ENCODE measurements at regions not wholly inside any gene's neighbourhood (a gene's known extent, or its start where the extent isn't known, plus 50 kb on each side); places are given as distances from the start of the nearest gene placed in this dataset.
A peak's percentile ranks its signal among the peaks of the same experiment; 100 is the strongest.
"Not testable (repeated sequence)": the region's sequence is repeated elsewhere in the genome, so short reads cannot be mapped to it uniquely, and the experiment has no call there.

- ATAC-seq: no peak
- no peak for DNase-seq
- intact Hi-C loops (cut with micrococcal nuclease): no loop called here
Measured at GRCh38 chr12:85617307-85618091, 218.7 kb downstream of the RASSF9 start.

- intact Hi-C loops (cut with micrococcal nuclease): no loop called here
- no peak for ATAC-seq
- no peak for DNase-seq
Measured at GRCh38 chr12:85621041-85621440, 215.2 kb downstream of the RASSF9 start.

GRCh38 chr12:85623763-85624162, 212.4 kb downstream of the RASSF9 start:
- intact Hi-C loops (cut with micrococcal nuclease): no loop called here
- ATAC-seq: no peak
- no peak for DNase-seq

GRCh38 chr12:85625467-85625866, 210.7 kb downstream of the RASSF9 start:
- ATAC-seq (no peak), DNase-seq (no peak)
- intact Hi-C loops (cut with micrococcal nuclease): no loop called here

- no peak for DNase-seq
- intact Hi-C loops (cut with micrococcal nuclease): no loop called here
- ATAC-seq: peak; percentile 94
Measured at GRCh38 chr12:85626001-85626783, 210.0 kb downstream of the RASSF9 start.

GRCh38 chr12:85626784-85627171, 209.4 kb downstream of the RASSF9 start:
- intact Hi-C loops (cut with micrococcal nuclease): no loop called here
- ATAC-seq (peak; percentile 12), DNase-seq (peak; percentile 17)

GRCh38 chr12:85627584-85627983, 208.6 kb downstream of the RASSF9 start:
- intact Hi-C loops (cut with micrococcal nuclease): no loop called here
- ATAC-seq (no peak), DNase-seq (no peak)

GRCh38 chr12:85628562-85628961, 207.6 kb downstream of the RASSF9 start:
- intact Hi-C loops (cut with micrococcal nuclease); DNase-seq: not testable (repeated sequence)

GRCh38 chr12:85630851-85631250, 205.4 kb downstream of the RASSF9 start:
- ATAC-seq: no peak
- DNase-seq: no peak
- intact Hi-C loops (cut with micrococcal nuclease): no loop called here

More at GRCh38 chr12:85628562-85628961, 207.6 kb downstream of the RASSF9 start:
- not testable (repeated sequence) for ATAC-seq

- intact Hi-C loops (cut with micrococcal nuclease): no loop called here
- DNase-seq: no peak
- no peak for ATAC-seq
Measured at GRCh38 chr12:85632390-85632789, 203.8 kb downstream of the RASSF9 start.

- intact Hi-C loops (cut with micrococcal nuclease): no loop called here
- DNase-seq (no peak), ATAC-seq (no peak)
Measured at GRCh38 chr12:85633491-85633890, 202.7 kb downstream of the RASSF9 start.

- intact Hi-C loops (cut with micrococcal nuclease): no loop called here
- no peak for ATAC-seq
- DNase-seq: no peak
Measured at GRCh38 chr12:85639834-85640233, 196.4 kb downstream of the RASSF9 start.

GRCh38 chr12:85641796-85642195, 194.4 kb downstream of the RASSF9 start:
- ATAC-seq (no peak), DNase-seq (no peak)
- intact Hi-C loops (cut with micrococcal nuclease): no loop called here

- no peak for ATAC-seq
- DNase-seq: no peak
- intact Hi-C loops (cut with micrococcal nuclease): no loop called here
Measured at GRCh38 chr12:85642288-85642687, 193.9 kb downstream of the RASSF9 start.

- ATAC-seq (no peak), DNase-seq (no peak)
- intact Hi-C loops (cut with micrococcal nuclease): no loop called here
Measured at GRCh38 chr12:85642808-85643207, 193.4 kb downstream of the RASSF9 start.

- ATAC-seq: no peak
- intact Hi-C loops (cut with micrococcal nuclease): no loop called here
- no peak for DNase-seq
Measured at GRCh38 chr12:85644508-85644907, 191.7 kb downstream of the RASSF9 start.

- DNase-seq (no peak), ATAC-seq (no peak)
- intact Hi-C loops (cut with micrococcal nuclease): no loop called here
Measured at GRCh38 chr12:85653731-85654455, 182.3 kb downstream of the RASSF9 start.

GRCh38 chr12:85654456-85654840, 181.8 kb downstream of the RASSF9 start:
- intact Hi-C loops (cut with micrococcal nuclease): no loop called here
- ATAC-seq (no peak), DNase-seq (no peak)

- ATAC-seq (no peak), DNase-seq (no peak)
- intact Hi-C loops (cut with micrococcal nuclease): no loop called here
Measured at GRCh38 chr12:85656561-85656960, 179.6 kb downstream of the RASSF9 start.

- DNase-seq (no peak), ATAC-seq (no peak)
- intact Hi-C loops (cut with micrococcal nuclease): no loop called here
Measured at GRCh38 chr12:85657251-85657650, 179.0 kb downstream of the RASSF9 start.
